CD14-positive monocyte (primary cell): ENCODE measurements at regions not wholly inside any gene's neighbourhood (a gene's known extent, or its start where the extent isn't known, plus 50 kb on each side); places are given as distances from the start of the nearest gene placed in this dataset.

ENCODE experiments used
- DNase-seq, 3 donors: peaks; one replicate each; pipeline ENCODE4 v3.0.0-alpha.2; 2011 to 2022
- H2AFZ ChIP-seq: 2 replicates; pipeline ENCODE4 v1.6.0; 2012; ENCODE audit warnings: mild to moderate bottlenecking, low read depth, low read length, inconsistent platforms; ENCODE audit not compliant: insufficient read depth, poor library complexity, severe bottlenecking
- H3K27ac ChIP-seq, 2 donors: 1 replicate in 1 of 2; 2 replicates in 1 of 2; pipeline ENCODE4 v1.5.1; 2012 to 2013; ENCODE audit warnings: low read length in 2 of 2, control low read depth in 1 of 2, inconsistent platforms in 1 of 2, low read depth in 1 of 2, mild to moderate bottlenecking in 1 of 2
- H3K27me3 ChIP-seq, 2 donors: one replicate each; pipeline versions ENCODE4 v1.6.0 to v1.6.1; 2011 to 2013; ENCODE audit warnings: low read length in 2 of 2; ENCODE audit not compliant: control insufficient read depth in 2 of 2, insufficient read depth in 2 of 2
- H3K36me3 ChIP-seq, 2 donors: replicated peaks in 1 of 2; 1 replicate in 1 of 2; 2 replicates in 1 of 2; pipeline versions ENCODE4 v1.5.1 to v1.6.1; 2012 to 2013; ENCODE audit warnings: low read length in 2 of 2, control low read depth in 1 of 2, inconsistent platforms in 1 of 2, mild to moderate bottlenecking in 1 of 2; ENCODE audit not compliant: insufficient read depth in 2 of 2, control insufficient read depth in 1 of 2
- H3K4me1 ChIP-seq, 2 donors: 1 replicate in 1 of 2; 2 replicates in 1 of 2; pipeline versions ENCODE4 v1.5.1 to v1.6.1; 2012 to 2013; ENCODE audit warnings: low read length in 2 of 2, control low read depth in 1 of 2, inconsistent platforms in 1 of 2, mild to moderate bottlenecking in 1 of 2, moderate library complexity in 1 of 2; ENCODE audit not compliant: insufficient read depth in 2 of 2, control insufficient read depth in 1 of 2
- H3K4me2 ChIP-seq: replicated peaks from 2 replicates; pipeline ENCODE3; 2012; ENCODE audit warnings: low read length, moderate library complexity, mild to moderate bottlenecking; ENCODE audit not compliant: poor library complexity, severe bottlenecking; ENCODE audit errors: extremely low read depth
- H3K4me3 ChIP-seq, 3 experiments: fragments of 200-600 bp in 1 of 3; sonication (generic) in 1 of 3; replicated peaks in 1 of 3; 1 replicate in 2 of 3; 2 replicates in 1 of 3; pipeline ENCODE4 v1.5.1; 2011 to 2013; ENCODE audit warnings: low read length in 3 of 3, mild to moderate bottlenecking in 3 of 3, control low read depth in 2 of 3, low read depth in 2 of 3, inconsistent platforms in 1 of 3, moderate library complexity in 1 of 3
- H3K79me2 ChIP-seq: 2 replicates; pipeline ENCODE4 v1.6.0; 2012; ENCODE audit warnings: mild to moderate bottlenecking, control low read depth, inconsistent platforms, low read length, moderate library complexity; ENCODE audit not compliant: insufficient read depth
- H3K9ac ChIP-seq: 2 replicates; pipeline ENCODE4 v1.6.0; 2017; ENCODE audit warnings: low read length, mild to moderate bottlenecking; ENCODE audit not compliant: insufficient read depth, poor library complexity, severe bottlenecking
- H3K9me3 ChIP-seq, 2 donors: replicated peaks in 1 of 2; 1 replicate in 1 of 2; 2 replicates in 1 of 2; pipeline versions ENCODE4 v1.5.1 to v1.6.1; 2012 to 2013; ENCODE audit warnings: low read length in 2 of 2, control low read depth in 1 of 2; ENCODE audit not compliant: control insufficient read depth in 1 of 2, insufficient read depth in 1 of 2
- H4K20me1 ChIP-seq: 2 replicates; pipeline ENCODE4 v1.6.0; 2012; ENCODE audit warnings: mild to moderate bottlenecking, low read length, control low read depth, moderate library complexity; ENCODE audit not compliant: insufficient read depth
- H3K27ac Mint-ChIP-seq, 7 donors: one replicate each; pipeline ENCODE4 v1.8.0; 2020; ENCODE audit warnings: mild to moderate bottlenecking in 7 of 7, mixed read lengths in 7 of 7, moderate library complexity in 6 of 7, inconsistent platforms in 2 of 7
- H3K27me3 Mint-ChIP-seq, 3 donors: one replicate each; pipeline ENCODE4 v1.8.0; 2021 to 2022; ENCODE audit warnings: low read depth in 3 of 3, mild to moderate bottlenecking in 3 of 3, mixed read lengths in 3 of 3, moderate library complexity in 3 of 3, inconsistent platforms in 1 of 3
- H3K36me3 Mint-ChIP-seq, 2 donors: one replicate each; pipeline ENCODE4 v1.8.0; 2020; ENCODE audit warnings: mixed read lengths in 2 of 2, inconsistent platforms in 1 of 2, mild to moderate bottlenecking in 1 of 2
- H3K4me1 Mint-ChIP-seq: one replicate; pipeline ENCODE4 v1.8.0; 2020; ENCODE audit warnings: mild to moderate bottlenecking, mixed read lengths
- H3K4me3 Mint-ChIP-seq, 2 donors: one replicate each; pipeline ENCODE4 v1.8.0; 2020; ENCODE audit warnings: mild to moderate bottlenecking in 2 of 2, mixed read lengths in 2 of 2, moderate library complexity in 1 of 2
- H3K9me3 Mint-ChIP-seq, 7 donors: one replicate each; pipeline ENCODE4 v1.8.0; 2020 to 2022; ENCODE audit warnings: mixed read lengths in 7 of 7, mild to moderate bottlenecking in 6 of 7, moderate library complexity in 6 of 7, inconsistent platforms in 2 of 7
- CTCF ChIP-seq: fragments of 200-600 bp; IDR thresholded peaks from one replicate; pipeline ENCODE4 v1.8.0; 2022; ENCODE audit warnings: antibody characterized with exemption, mild to moderate bottlenecking
- WGBS: methylation state at CpG from one replicate; pipeline ENCODE4 v1.1.5; 2013; ENCODE audit warnings: missing lambda C conversion rate; ENCODE audit not compliant: insufficient coverage; 5-methylcytosine and 5-hydroxymethylcytosine counted together
- intact Hi-C, 2 donors: fragments of 100-400 bp; cut with micrococcal nuclease; formaldehyde crosslinking; loops; one replicate each; pipeline versions ENCODE4 v1.15.0 to v1.15.1; 2023

GRCh38 chr22:47780281-47780875, 1017.9 kb downstream of the TBC1D22A start:
- DNase-seq = no peak
- Histone ChIP-seq H3K9me3 (peaks cover 6 to 20% of the 10 kb centered on the region in 2 donors), H4K20me1 (no peaks in the 10 kb centered on the region), H3K4me3 (no peak overlapping the region), H3K9ac (no peak overlapping the region), H3K36me3 (no peaks in the 10 kb centered on the region), H3K4me1 (no peaks in the 10 kb centered on the region), H2AFZ (no peak overlapping the region), H3K27me3 (no peaks in the 10 kb centered on the region), H3K27ac (no peak overlapping the region), H3K79me2 (no peaks in the 10 kb centered on the region), H3K4me2 (no peak overlapping the region)
- peaks cover 4 to 27% (median 16%) of the 10 kb centered on the region in 7 donors for H3K9me3 Mint-ChIP-seq
- TF ChIP-seq CTCF = no peak
- no peaks in the 10 kb centered on the region for H3K36me3 Mint-ChIP-seq
- H3K4me1 Mint-ChIP-seq = no peaks in the 10 kb centered on the region
- H3K27me3 Mint-ChIP-seq = peaks cover under 1 to 6% (median 1%) of the 10 kb centered on the region in 3 donors
- intact Hi-C loops = no loop called here
- 89% methylated on average over 13 of the region's 14 CpGs for WGBS
- H3K27ac Mint-ChIP-seq = no peak overlapping the region
- no peak overlapping the region for H3K4me3 Mint-ChIP-seq

- Histone ChIP-seq H3K79me2 (no peaks in the 10 kb centered on the region), H3K36me3 (no peaks in the 10 kb centered on the region), H3K27me3 (no peaks in the 10 kb centered on the region), H3K4me3 (no peak overlapping the region), H3K4me2 (no peak overlapping the region), H4K20me1 (no peaks in the 10 kb centered on the region), H3K9ac (no peak overlapping the region), H3K4me1 (no peaks in the 10 kb centered on the region), H2AFZ (no peak overlapping the region), H3K27ac (no peak overlapping the region), H3K9me3 (peaks cover 0 to 11% of the 10 kb centered on the region in 2 donors)
- Mint-ChIP-seq H3K27me3 (peaks cover 0 to 6% (median 1%) of the 10 kb centered on the region in 3 donors), H3K4me1 (no peaks in the 10 kb centered on the region), H3K4me3 (no peak overlapping the region), H3K27ac (no peak overlapping the region), H3K9me3 (peaks cover 0 to 21% (median 11%) of the 10 kb centered on the region in 7 donors), H3K36me3 (no peaks in the 10 kb centered on the region)
- WGBS = 67% methylated on average over 7 of the region's 7 CpGs
- no peak for DNase-seq
- TF ChIP-seq CTCF = no peak
- intact Hi-C loops = no loop called here
Measured at GRCh38 chr22:47779474-47779873, 1017.0 kb downstream of the TBC1D22A start.
